ENCODE measurements at regions not wholly inside any gene's neighbourhood (a gene's known extent, or its start where the extent isn't known, plus 50 kb on each side); places are given as distances from the start of the nearest gene placed in this dataset.
"Not testable (repeated sequence)": the region's sequence is repeated elsewhere in the genome, so short reads cannot be mapped to it uniquely, and the experiment has no call there.

DNA sequence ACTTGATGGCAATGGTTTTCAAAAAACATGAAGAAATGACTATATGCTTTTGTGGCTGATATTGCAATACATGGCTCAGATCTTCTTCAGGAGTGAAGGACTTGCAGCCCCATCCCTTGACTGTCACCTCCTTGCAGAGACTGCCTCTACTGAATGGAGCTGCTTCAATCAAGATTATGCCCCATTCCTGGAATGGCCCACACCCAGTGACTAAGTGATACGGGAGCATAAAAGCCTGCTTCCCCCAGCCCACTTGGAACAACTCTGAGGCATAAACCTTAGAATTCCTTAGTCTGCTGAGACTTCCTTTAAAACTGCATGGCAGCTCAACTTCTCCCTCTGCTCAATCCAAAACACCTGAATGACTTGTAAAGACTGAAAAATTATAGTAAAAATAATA, 957.1 kb downstream of the SORCS3 start:
- Mint-ChIP-seq H3K9me3 (peaks cover 5% of the 10 kb centered on the region), H3K27ac (no peak overlapping the region), H3K4me1 (no peaks in the 10 kb centered on the region), H3K27me3 (no peaks in the 10 kb centered on the region), H3K4me3 (no peak overlapping the region), H3K36me3 (no peaks in the 10 kb centered on the region)
- no peak for DNase-seq

DNA sequence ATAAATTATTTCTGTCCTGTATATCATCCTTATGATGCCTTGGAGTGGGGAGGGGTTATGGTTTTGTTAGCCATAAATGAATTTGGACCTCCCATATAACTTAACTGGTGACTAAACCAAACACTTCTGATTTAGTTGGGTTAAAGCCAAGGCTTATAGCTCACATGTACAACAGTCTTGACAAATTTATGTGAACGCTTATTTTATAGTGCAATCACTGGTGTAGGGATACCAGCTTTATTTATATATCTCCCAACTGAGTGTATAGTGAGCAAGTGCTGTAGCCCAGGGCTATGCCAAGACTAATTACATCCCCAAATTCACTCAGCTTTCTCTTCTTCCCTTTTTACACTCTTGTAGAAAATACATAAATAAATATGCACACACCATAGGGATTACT, 956.2 kb downstream of the SORCS3 start:
- Mint-ChIP-seq H3K36me3 (no peaks in the 10 kb centered on the region), H3K4me1 (no peaks in the 10 kb centered on the region), H3K27me3 (no peaks in the 10 kb centered on the region), H3K9me3 (peaks cover 1% of the 10 kb centered on the region), H3K4me3 (no peak overlapping the region), H3K27ac (no peak overlapping the region)
- no peak for DNase-seq

DNA sequence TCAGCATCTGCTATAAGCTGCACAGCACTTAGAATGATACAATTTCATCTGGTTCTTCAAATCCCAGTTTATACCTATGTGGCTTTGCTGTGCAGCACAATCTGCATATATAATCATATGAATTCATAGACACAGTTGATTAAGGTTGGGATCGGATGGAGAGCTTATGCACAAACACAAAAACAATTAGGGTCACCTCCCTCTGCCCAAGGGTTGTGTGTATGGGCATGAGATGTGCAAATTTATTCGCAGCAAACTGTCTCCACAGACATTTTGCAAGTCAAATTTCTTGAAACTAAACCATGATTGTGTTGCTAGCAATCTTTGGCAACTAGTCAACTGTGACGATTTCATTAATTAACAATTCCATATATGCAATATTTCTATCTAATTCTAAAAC, 955.7 kb downstream of the SORCS3 start:
- no peak overlapping the region for H3K4me3 Mint-ChIP-seq
- DNase-seq, result no peak
- no peak overlapping the region for H3K27ac Mint-ChIP-seq
- peaks cover 1% of the 10 kb centered on the region for H3K9me3 Mint-ChIP-seq
- H3K4me1 Mint-ChIP-seq, result no peaks in the 10 kb centered on the region
- no peaks in the 10 kb centered on the region for H3K36me3 Mint-ChIP-seq
- no peaks in the 10 kb centered on the region for H3K27me3 Mint-ChIP-seq

DNA sequence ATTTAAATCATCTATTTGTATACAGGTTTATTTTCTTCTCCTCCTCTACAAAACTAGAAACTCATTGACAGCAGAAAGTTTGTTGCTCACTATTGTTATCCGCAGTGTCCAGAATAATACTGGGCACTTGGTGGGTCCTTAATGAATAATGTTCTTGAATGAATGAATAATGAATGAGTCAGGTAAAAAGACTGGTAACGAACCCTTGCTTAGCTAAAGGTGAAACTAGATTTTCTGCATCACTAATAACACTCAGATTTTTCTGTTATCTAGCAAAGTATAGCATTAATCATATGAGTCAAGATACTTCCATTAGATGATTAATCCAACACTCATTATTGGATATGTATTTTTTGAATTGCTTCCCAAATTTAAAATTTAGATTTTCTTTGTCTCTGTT, 953.2 kb downstream of the SORCS3 start:
- Mint-ChIP-seq H3K36me3 (no peaks in the 10 kb centered on the region), H3K9me3 (peaks cover 1% of the 10 kb centered on the region), H3K27me3 (no peaks in the 10 kb centered on the region), H3K4me1 (no peaks in the 10 kb centered on the region), H3K4me3 (no peak overlapping the region), H3K27ac (no peak overlapping the region)
- no peak for DNase-seq

DNA sequence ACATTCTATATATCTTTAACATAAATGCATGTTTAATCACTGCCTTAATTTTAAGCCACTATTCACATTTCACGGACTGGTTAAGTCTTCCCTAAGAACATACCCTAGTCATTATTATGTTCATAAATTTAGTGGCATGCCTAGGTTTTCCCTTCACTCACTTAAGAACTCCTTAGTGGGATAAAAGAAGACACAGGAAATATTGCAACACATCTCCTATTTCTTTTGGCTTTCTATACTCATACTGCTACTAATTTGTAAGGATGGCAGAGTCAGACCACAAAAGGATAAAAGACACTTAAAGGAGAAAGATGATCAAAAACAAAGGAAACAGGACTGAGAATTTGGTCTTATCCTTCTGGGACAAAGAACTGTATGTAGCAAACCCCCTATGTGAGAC, 951.4 kb downstream of the SORCS3 start:
- H3K4me1 Mint-ChIP-seq, result no peaks in the 10 kb centered on the region
- no peaks in the 10 kb centered on the region for H3K27me3 Mint-ChIP-seq
- no peak overlapping the region for H3K27ac Mint-ChIP-seq
- no peak for DNase-seq
- H3K36me3 Mint-ChIP-seq, result no peaks in the 10 kb centered on the region
- no peak overlapping the region for H3K4me3 Mint-ChIP-seq
- H3K9me3 Mint-ChIP-seq, result peaks cover 1% of the 10 kb centered on the region

DNA sequence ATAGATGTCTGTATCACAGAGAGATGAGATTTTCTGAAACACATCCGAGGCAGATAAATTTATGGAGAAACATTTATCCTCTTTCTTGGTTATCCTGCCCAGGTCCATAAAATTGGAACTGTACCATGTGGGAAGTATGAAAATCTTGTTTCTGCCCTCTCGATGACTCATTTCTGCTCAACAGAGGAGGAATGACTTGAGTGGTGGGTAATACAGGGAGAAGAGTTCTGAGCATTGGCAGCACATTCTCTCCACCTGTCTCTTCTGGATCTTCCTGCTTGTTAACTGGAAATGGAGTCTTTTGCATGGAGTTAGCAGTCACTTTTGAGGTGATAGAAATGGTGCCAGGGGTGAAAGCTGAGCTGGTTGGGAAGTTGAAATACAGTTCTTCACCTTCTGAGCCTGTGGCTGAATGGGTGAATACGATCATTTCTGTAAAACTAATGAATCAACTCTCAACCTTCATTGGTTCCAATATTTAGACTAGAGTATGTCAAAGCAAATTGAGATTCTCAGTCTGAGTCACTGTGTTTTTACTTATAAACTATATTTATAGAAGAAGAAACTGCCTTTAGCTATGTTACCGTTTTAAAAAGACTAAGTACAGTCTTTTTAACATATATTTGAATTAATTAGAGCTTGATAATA, 945.5 kb downstream of the SORCS3 start:
- Mint-ChIP-seq H3K27me3 (no peaks in the 10 kb centered on the region), H3K27ac (no peak overlapping the region), H3K36me3 (no peaks in the 10 kb centered on the region), H3K4me3 (no peak overlapping the region), H3K9me3 (no peaks in the 10 kb centered on the region), H3K4me1 (no peaks in the 10 kb centered on the region)
- DNase-seq, result no peak

DNA sequence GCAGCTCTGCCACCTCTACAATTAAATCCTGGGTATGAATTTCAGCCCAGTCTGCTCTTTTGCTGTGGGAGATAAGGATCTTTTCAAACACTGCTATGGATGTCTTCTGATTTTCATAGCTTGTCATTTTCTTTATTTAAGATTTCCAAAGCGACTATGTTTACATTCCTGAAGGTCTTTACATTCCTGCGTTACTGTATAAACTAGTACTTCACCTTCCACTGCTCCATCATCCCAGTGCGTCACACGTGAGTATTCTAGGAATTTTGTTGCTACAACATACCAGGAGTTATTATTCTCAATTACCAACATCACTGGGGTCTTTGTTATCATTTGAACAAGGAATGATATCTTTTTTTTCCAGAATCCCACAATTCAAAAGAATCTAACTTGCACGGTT, 944.7 kb downstream of the SORCS3 start:
- no peaks in the 10 kb centered on the region for H3K36me3 Mint-ChIP-seq
- no peaks in the 10 kb centered on the region for H3K4me1 Mint-ChIP-seq
- no peak overlapping the region for H3K4me3 Mint-ChIP-seq
- H3K27me3 Mint-ChIP-seq, result no peaks in the 10 kb centered on the region
- DNase-seq, result no peak
- H3K9me3 Mint-ChIP-seq, result no peaks in the 10 kb centered on the region
- H3K27ac Mint-ChIP-seq, result no peak overlapping the region

DNA sequence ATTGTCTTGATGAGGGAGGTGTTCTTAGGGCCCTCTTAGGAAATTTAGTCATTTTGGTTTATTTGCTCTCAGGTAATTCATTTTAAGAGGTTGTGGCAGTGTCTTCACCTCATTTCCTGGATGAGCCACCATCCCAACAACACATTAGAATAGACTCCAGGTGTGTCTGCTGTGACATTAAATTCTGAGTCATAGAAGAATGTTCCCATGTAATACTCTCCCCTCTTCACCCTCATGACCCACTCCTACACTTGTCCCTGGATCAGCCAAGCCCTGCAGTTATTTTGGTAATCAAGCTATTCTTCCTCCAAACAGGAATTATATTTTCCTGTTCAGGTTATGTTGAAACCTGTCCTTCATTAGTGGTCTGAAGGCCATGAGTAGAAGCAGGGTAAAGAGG, 944.1 kb downstream of the SORCS3 start:
- no peaks in the 10 kb centered on the region for H3K4me1 Mint-ChIP-seq
- no peak overlapping the region for H3K4me3 Mint-ChIP-seq
- H3K27me3 Mint-ChIP-seq, result no peaks in the 10 kb centered on the region
- no peak overlapping the region for H3K27ac Mint-ChIP-seq
- H3K9me3 Mint-ChIP-seq, result no peaks in the 10 kb centered on the region
- no peaks in the 10 kb centered on the region for H3K36me3 Mint-ChIP-seq
- no peak for DNase-seq

DNA sequence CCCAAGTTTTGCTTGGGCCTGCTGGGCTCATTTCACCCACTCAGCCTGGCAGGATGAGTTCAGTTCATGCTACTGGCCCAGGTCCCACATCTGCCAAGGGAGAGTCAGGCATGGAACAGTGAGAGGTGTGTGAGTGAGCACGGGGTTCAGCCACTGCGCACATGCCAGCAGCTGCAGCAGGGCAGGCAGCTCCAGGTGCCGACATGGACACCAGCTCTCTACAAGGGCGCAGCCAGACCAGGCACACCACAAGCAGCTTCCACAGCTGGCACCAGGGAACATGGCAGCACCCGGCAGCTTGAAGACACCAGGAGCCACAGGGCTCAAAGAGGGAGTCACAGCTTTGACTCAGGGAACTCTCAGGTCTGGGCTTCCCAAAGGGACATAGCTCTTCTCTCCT, 938.0 kb downstream of the SORCS3 start:
- Mint-ChIP-seq H3K27me3 (no peaks in the 10 kb centered on the region), H3K4me3 (no peak overlapping the region), H3K9me3 (peaks cover 2% of the 10 kb centered on the region), H3K4me1 (no peaks in the 10 kb centered on the region), H3K36me3 (no peaks in the 10 kb centered on the region), H3K27ac (no peak overlapping the region)
- no peak for DNase-seq

DNA sequence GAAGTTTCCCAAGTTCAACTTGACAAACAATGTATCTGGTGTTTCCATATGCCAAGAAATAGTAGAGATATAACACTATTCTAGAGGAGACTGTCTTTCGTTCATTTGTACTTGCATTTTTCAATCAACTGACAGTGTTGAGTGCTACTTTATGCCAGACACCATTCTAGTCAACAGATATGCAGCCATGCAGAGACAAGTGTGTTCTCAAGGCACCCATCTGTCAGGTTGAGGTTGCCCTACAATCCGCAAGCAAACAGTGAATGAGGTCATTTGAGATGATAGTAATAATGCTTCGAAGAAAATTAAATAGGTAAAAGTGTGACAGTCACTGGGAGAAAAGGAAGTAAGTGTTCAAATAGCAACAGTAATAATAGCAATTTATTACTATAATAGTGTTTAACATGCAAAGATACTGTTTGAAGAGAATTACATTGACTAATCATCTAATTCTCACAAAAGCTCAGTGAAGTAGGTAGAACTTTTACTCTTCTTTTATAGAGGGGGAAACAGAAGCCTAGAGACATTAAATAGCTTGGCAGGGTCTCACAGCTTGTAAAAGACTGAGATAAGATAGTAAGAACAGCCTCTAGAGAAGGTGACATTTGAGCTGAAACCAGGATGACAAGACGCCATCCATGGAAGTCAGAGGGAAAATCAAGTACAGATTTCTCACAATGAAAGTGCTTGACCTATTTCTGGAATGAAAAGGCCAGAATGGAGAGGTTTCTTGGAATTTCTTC, 936.9 kb downstream of the SORCS3 start:
- no peak overlapping the region for H3K27ac Mint-ChIP-seq
- H3K4me1 Mint-ChIP-seq, result no peaks in the 10 kb centered on the region
- no peak for DNase-seq
- no peaks in the 10 kb centered on the region for H3K27me3 Mint-ChIP-seq
- no peak overlapping the region for H3K4me3 Mint-ChIP-seq
- peaks cover 4% of the 10 kb centered on the region for H3K9me3 Mint-ChIP-seq
- no peaks in the 10 kb centered on the region for H3K36me3 Mint-ChIP-seq

DNA sequence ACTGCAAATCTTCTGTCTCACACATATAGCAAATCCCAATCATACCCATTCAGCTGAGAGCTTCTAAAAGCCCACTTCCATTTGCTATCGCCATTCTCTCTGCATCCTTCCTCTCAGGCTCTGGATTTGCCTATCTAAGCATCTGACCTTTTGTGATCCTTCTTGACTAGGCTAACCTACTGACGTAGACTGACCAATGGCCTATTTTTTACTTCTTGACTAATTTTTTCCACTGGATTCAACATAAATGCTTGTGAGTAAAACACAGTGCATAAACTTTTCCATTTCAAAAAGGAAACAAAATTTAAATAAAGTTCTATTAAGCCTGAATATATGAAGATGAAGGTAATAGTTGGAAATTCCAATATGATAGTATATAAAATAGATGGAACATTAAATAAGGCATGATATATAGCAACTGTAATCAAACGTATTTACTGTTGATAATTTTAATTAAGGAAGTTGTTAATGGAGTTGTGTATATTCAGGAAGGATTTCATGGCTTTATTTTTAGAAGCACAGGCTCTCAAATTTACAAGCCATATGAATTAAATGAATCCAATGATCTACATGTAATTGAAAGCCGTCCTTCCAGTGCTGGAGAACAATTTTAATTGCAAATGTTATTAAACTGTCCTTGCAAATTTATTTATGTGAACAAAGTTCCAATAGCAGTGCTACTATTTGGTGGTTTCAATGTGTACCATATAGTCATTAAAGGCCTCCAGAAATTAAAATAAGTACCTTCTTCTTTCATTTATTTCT, 918.4 kb downstream of the SORCS3 start:
- Mint-ChIP-seq H3K4me3 (no peak overlapping the region), H3K4me1 (no peaks in the 10 kb centered on the region), H3K27ac (no peak overlapping the region), H3K9me3 (peaks cover 7% of the 10 kb centered on the region), H3K27me3 (no peaks in the 10 kb centered on the region), H3K36me3 (no peaks in the 10 kb centered on the region)
- no peak for DNase-seq

DNA sequence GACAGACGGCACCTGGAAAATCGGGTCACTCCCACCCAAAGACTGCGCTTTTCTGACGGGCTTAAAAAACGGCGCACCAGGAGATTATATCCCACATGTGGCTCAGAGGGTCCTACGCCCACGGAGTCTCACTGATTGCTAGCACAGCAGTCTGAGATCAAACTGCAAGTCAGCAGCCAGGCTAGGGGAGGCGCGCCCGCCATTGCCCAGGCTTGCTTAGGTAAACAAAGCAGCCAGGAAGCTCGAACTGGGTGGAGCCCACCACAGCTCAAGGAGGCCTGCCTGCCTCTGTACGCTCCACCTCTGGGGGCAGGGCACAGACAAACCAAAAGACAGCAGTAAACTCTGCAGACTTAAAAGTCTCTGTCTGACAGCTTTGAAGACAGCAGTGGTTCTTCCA, 909.4 kb downstream of the SORCS3 start:
- not testable (repeated sequence) for DNase-seq, H3K27me3 Mint-ChIP-seq, H3K27ac Mint-ChIP-seq, H3K9me3 Mint-ChIP-seq, H3K4me1 Mint-ChIP-seq, H3K4me3 Mint-ChIP-seq, H3K36me3 Mint-ChIP-seq

DNA sequence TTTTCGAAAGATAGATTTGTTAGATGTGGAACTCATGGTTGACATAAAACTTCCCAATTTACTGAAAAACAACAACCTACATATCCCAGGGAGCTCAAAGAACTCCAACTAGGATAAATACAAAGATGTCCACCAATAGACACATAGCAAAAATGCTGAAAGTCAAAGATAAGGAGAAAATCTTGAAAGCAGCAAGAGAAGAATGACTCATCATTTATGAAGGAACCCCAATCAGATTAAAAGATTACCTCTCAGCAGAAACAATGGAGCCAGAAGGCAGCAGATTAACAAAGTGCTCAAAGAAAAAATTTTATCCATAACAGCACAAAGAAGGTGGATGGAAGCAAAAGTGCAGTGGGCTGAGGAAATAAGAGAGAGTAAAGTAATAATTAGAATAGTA, 908.6 kb downstream of the SORCS3 start:
- no peak for DNase-seq
- H3K27ac Mint-ChIP-seq, result no peak overlapping the region
- H3K27me3 Mint-ChIP-seq, result no peaks in the 10 kb centered on the region
- H3K36me3 Mint-ChIP-seq, result no peaks in the 10 kb centered on the region
- H3K4me3 Mint-ChIP-seq, result no peak overlapping the region
- no peaks in the 10 kb centered on the region for H3K4me1 Mint-ChIP-seq
- H3K9me3 Mint-ChIP-seq, result peaks cover 2% of the 10 kb centered on the region

DNA sequence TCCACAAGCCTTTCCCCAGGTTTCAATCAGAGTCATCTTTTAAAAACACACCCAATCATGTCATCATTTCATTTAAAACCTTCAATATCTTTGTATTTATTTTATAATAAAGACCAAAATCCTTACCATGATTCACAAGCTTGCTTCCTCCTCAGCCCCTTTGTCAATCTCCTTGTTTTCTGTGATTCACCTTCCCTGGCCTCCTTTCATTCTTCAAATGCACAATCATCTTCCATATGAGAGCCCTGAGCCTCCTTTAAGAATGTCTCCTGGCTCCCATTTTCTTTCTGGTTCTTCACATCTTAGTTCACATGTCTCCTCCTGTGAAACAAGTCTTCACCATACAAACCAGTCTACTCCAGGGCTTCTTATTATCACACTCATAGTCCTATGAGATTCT, 904.0 kb downstream of the SORCS3 start:
- no peak for DNase-seq
- H3K36me3 Mint-ChIP-seq, result no peaks in the 10 kb centered on the region
- H3K4me3 Mint-ChIP-seq, result no peak overlapping the region
- no peaks in the 10 kb centered on the region for H3K27me3 Mint-ChIP-seq
- H3K4me1 Mint-ChIP-seq, result no peaks in the 10 kb centered on the region
- no peak overlapping the region for H3K27ac Mint-ChIP-seq
- H3K9me3 Mint-ChIP-seq, result no peaks in the 10 kb centered on the region

DNA sequence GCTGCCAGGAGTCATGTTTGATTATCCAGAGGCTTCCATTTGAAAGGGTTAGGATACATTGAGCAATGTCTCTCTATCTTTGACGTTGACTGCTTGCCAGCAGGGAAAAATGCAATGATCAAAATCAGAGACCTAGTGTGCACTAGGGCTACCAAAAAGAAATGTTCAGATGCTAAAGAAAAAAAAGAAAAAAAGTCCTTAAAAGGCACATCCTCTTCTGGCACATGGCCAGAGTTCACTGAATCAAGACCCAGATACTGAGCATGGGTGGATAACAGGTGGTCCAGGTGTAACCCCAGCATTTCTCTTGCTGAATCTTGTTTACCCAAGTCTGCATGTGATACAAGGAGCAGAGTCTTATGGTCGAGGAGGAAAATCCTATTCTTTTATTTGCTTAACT, 899.3 kb downstream of the SORCS3 start:
- DNase-seq, result no peak
- H3K27me3 Mint-ChIP-seq, result no peaks in the 10 kb centered on the region
- H3K4me3 Mint-ChIP-seq, result no peak overlapping the region
- no peak overlapping the region for H3K27ac Mint-ChIP-seq
- H3K36me3 Mint-ChIP-seq, result peaks cover 2% of the 10 kb centered on the region
- H3K4me1 Mint-ChIP-seq, result no peaks in the 10 kb centered on the region
- no peaks in the 10 kb centered on the region for H3K9me3 Mint-ChIP-seq

DNA sequence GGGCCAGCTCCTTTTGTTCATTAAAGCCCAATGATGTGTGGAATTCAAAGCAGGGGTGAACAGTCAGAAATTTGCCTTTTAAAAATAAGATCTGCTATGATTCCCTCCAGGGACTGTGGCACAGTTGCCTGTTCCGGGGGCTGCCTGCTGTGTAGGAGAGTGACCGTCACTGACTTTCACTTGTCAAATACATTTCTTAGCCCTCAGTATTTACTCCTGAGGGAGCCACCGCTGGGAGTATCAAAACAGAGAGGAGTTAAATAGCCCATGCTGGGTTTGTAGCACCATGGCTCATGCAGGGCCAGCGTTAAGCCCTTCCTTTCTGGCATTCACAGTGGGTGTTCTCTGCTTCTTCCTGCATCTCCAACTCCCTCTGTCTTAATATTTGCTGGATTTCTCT, 897.8 kb downstream of the SORCS3 start:
- Mint-ChIP-seq H3K4me3 (no peak overlapping the region), H3K4me1 (no peaks in the 10 kb centered on the region), H3K36me3 (peaks cover 2% of the 10 kb centered on the region), H3K27ac (no peak overlapping the region), H3K9me3 (no peaks in the 10 kb centered on the region), H3K27me3 (peaks cover 3% of the 10 kb centered on the region)
- DNase-seq, result no peak
